Cardiac fibroblast (primary cell): ENCODE measurements at regions not wholly inside any gene's neighbourhood (a gene's known extent, or its start where the extent isn't known, plus 50 kb on each side); places are given as distances from the start of the nearest gene placed in this dataset.

Experiments
- DNase-seq, 2 donors: peaks; one replicate each; pipeline versions ENCODE4 v3.0.0 to v3.0.0-alpha.2; 2010; ENCODE audit warnings: low read depth in 2 of 2
- H3K4me3 ChIP-seq, 2 donors: replicated peaks in 1 of 2; 1 replicate in 1 of 2; 2 replicates in 1 of 2; pipeline ENCODE4 v1.5.1; 2011; ENCODE audit warnings: low read depth in 2 of 2, low read length in 2 of 2, mild to moderate bottlenecking in 2 of 2, moderate library complexity in 1 of 2
- CTCF ChIP-seq: IDR thresholded peaks from one replicate; pipeline ENCODE4 v1.5.1; 2011; ENCODE audit warnings: low read depth, mild to moderate bottlenecking, low read length, inconsistent platforms

- H3K4me3 ChIP-seq, result no peak overlapping the region
- DNase-seq, result no peak
- no peak for TF ChIP-seq CTCF
These were observed 72.1 kb downstream of the SLITRK1 start for GRCh38 chr13:83810136-83810535.

DNA sequence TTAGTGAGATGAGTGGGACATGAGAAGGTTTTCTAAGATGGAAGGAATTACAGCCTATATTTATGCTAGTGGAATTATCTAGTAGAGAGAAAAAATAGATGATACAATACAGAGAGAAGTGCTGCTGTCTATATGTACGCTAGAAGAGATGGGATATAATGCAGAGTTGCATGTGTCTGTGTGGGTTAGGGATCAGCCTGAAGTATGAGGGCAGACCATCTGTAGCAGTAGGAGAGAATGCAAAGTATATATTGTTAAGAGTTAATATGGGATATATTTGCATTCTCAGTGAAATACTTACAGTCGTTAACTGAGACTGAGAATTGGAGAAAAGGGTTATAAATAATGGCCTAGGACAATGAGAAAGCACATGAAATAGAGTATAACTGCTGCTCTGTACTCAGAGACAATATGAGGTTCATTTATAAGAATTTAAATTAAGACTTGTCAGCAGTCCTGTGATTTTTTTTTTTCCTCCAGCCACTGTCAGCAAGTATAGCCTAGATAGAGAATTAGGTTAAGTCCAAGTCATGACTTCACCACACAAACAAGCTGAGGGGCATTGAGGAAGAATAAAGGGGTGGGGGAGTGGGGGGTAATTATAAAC is 77.8 kb downstream of the SLITRK1 start:
- no peak for DNase-seq
- no peak overlapping the region for H3K4me3 ChIP-seq
- no peak for TF ChIP-seq CTCF

- peak in 1 of 2 donors; percentile 2 for DNase-seq
- no peak for TF ChIP-seq CTCF
- no peak overlapping the region for H3K4me3 ChIP-seq
These were observed 83.5 kb downstream of the SLITRK1 start for GRCh38 chr13:83798731-83799130.

- no peak overlapping the region for H3K4me3 ChIP-seq
- TF ChIP-seq CTCF, result no peak
- DNase-seq, result no peak
These were observed 85.9 kb downstream of the SLITRK1 start for GRCh38 chr13:83796364-83796763.

DNA sequence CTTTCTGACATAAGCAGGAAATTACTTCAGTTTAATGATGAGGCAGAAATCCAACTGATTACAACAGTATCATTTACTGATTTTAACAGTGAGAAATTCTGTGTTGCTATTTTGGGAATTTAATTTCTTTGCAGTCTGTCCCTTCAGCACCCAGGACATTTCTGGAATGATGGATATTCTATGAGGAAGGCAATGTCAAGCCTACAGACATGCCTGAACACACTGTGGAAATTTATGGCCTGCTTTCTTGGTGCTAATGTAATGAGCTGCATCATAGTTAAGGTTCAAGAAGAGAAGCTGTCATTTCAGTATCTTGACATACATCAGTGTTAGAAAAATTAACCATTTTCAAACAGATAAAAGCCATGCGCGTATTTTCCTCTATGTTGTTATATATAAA is 87.7 kb downstream of the SLITRK1 start:
- DNase-seq, result no peak
- no peak for TF ChIP-seq CTCF
- H3K4me3 ChIP-seq, result no peak overlapping the region

DNA sequence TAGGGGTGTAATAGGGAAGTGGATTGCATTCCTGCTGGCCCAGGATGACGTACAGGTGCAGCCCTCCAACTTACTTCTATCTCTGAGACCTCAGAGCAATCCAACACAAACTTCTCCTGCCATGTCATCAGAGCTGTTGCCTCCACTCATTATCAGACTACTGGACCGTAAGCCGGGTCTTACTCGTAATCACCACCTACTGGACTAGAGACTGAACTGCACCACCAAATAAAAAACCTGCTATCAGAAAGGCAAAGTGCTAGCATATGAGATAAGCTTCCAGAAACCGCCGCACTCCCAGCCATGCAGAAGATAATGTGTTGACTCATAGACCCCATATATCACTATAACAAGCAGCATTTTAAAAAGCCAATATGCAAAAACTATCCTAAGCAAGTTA is 102.0 kb downstream of the SLITRK1 start:
- DNase-seq, result peak; percentile 45 to 58
- peak; percentile 52 for TF ChIP-seq CTCF
- no peak overlapping the region for H3K4me3 ChIP-seq

DNA sequence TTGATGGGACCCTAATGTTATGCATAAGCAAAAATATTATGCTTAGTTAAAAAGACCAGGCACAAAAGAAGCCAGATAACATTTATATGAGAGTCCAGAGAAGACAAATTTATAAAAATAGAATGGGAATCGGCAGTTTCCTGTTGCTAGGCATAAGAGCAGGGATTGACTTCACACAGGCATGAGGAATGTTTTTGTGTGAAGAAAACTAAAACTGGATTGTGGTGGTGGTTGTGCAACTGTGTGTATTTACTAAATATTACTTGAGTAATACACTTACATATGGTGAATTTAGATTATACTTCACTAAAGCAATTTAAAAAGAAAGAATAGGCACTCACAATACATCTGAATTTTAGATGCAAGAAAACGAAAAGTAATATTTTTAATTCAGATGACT is 108.3 kb downstream of the SLITRK1 start:
- H3K4me3 ChIP-seq, result no peak overlapping the region
- no peak for DNase-seq
- TF ChIP-seq CTCF, result no peak
